SK-N-MC (cell line): ENCODE measurements at regions not wholly inside any gene's neighbourhood (a gene's known extent, or its start where the extent isn't known, plus 50 kb on each side); places are given as distances from the start of the nearest gene placed in this dataset.

ENCODE experiments used
- EZH2 ChIP-seq: fragments of 200-600 bp; sonication (generic); IDR thresholded peaks from one replicate; pipeline ENCODE4 v1.6.1; 2017; ENCODE audit warnings: antibody characterized with exemption
- FOXP2 ChIP-seq: optimal IDR thresholded peaks from 2 replicates; pipeline ENCODE3; 2011; ENCODE audit warnings: mild to moderate bottlenecking, moderate library complexity; ENCODE audit not compliant: insufficient read depth; ENCODE audit errors: extremely low read length, control extremely low read depth
- POLR2AphosphoS5 ChIP-seq: IDR thresholded peaks from 2 replicates; pipeline ENCODE4 v1.6.1; 2012; ENCODE audit warnings: mild to moderate bottlenecking, low read depth, low read length, borderline replicate concordance

- TF ChIP-seq EZH2 (no peak), POLR2AphosphoS5 (no peak), FOXP2 (no peak)
Measured at GRCh38 chr3:164233951-164234350, 844.3 kb downstream of the SI start.
